ENCODE measurements at regions not wholly inside any gene's neighbourhood (a gene's known extent, or its start where the extent isn't known, plus 50 kb on each side); places are given as distances from the start of the nearest gene placed in this dataset.
"Not testable (repeated sequence)": the region's sequence is repeated elsewhere in the genome, so short reads cannot be mapped to it uniquely, and the experiment has no call there.

GRCh38 chr9:84517026-84517425 lies 152.5 kb upstream of the NTRK2 start:
- Histone ChIP-seq H3K9me3 (peaks cover 0 to 17% (median 0%) of the 10 kb centered on the region in 4 donors), H3K27me3 (no peaks in the 10 kb centered on the region), H3K36me3 (no peaks in the 10 kb centered on the region), H3K4me3 (no peak overlapping the region), H3K4me1 (no peaks in the 10 kb centered on the region), H3K27ac (replicated peaks in 1 of 4) (no peak overlapping the region)
- DNase-seq (ENCODE audit: extremely low spot score), result no peak
- TF ChIP-seq, protein P1, sequence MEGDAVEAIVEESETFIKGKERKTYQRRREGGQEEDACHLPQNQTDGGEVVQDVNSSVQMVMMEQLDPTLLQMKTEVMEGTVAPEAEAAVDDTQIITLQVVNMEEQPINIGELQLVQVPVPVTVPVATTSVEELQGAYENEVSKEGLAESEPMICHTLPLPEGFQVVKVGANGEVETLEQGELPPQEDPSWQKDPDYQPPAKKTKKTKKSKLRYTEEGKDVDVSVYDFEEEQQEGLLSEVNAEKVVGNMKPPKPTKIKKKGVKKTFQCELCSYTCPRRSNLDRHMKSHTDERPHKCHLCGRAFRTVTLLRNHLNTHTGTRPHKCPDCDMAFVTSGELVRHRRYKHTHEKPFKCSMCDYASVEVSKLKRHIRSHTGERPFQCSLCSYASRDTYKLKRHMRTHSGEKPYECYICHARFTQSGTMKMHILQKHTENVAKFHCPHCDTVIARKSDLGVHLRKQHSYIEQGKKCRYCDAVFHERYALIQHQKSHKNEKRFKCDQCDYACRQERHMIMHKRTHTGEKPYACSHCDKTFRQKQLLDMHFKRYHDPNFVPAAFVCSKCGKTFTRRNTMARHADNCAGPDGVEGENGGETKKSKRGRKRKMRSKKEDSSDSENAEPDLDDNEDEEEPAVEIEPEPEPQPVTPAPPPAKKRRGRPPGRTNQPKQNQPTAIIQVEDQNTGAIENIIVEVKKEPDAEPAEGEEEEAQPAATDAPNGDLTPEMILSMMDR (IDR thresholded peaks at IDR 0.05), result no peak
- TF ChIP-seq EP300 (IDR thresholded peaks at IDR 0.05) (no peak), POLR2A (IDR thresholded peaks at IDR 0.05; ENCODE audit: low read depth) (no peak), POLR2AphosphoS5 (IDR thresholded peaks at IDR 0.05) (no peak)
- WGBS, result 66% methylated on average over 5 of the region's 5 CpGs
- intact Hi-C loops (cut with DNase I), result no loop called here

DNA sequence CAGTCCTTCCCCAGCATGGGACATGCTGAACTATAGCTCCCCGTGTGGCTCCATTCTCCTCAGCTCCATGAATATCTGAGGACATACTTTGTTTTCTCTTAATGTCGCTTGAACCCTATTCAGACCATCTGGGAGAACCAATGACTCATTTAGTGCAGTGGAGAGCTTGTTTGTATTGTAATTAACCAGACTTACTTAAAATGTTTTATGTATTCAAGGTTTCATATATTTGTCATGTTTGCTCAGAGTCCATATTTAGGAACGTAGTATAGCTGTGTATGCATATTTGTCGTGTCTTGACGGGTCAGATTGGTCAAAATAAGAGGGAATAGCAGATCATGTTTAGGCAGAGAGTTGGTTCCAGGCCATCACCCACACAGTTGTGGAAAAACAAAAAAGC lies 150.1 kb upstream of the NTRK2 start:
- H3K9me3 ChIP-seq, result peaks cover 0 to 11% (median 0%) of the 10 kb centered on the region in 4 donors
- TF ChIP-seq, protein P1 (IDR thresholded peaks at IDR 0.05), result no peak
- TF ChIP-seq POLR2A (IDR thresholded peaks at IDR 0.05; ENCODE audit: low read depth) (no peak), POLR2AphosphoS5 (IDR thresholded peaks at IDR 0.05) (no peak), EP300 (IDR thresholded peaks at IDR 0.05) (no peak)
- no peak overlapping the region for H3K4me3 ChIP-seq
- intact Hi-C loops (cut with DNase I), result no loop called here
- no peak overlapping the region for H3K27ac ChIP-seq (replicated peaks in 1 of 4)
- H3K27me3 ChIP-seq, result no peaks in the 10 kb centered on the region
- DNase-seq (ENCODE audit: extremely low spot score), result no peak
- WGBS, result 88% methylated on average over 5 of the region's 5 CpGs
- H3K4me1 ChIP-seq, result no peaks in the 10 kb centered on the region
- H3K36me3 ChIP-seq, result no peaks in the 10 kb centered on the region

GRCh38 chr9:84521208-84521607 lies 148.3 kb upstream of the NTRK2 start:
- 58% methylated on average over 3 of the region's 3 CpGs for WGBS
- TF ChIP-seq POLR2AphosphoS5 (IDR thresholded peaks at IDR 0.05) (no peak), EP300 (IDR thresholded peaks at IDR 0.05) (no peak), POLR2A (IDR thresholded peaks at IDR 0.05; ENCODE audit: low read depth) (no peak)
- TF ChIP-seq, protein P1 (IDR thresholded peaks at IDR 0.05), result no peak
- H3K36me3 ChIP-seq, result no peaks in the 10 kb centered on the region
- H3K9me3 ChIP-seq, result peaks cover 0 to 11% (median 0%) of the 10 kb centered on the region in 4 donors
- H3K4me3 ChIP-seq, result no peak overlapping the region
- DNase-seq (ENCODE audit: extremely low spot score), result no peak
- no peaks in the 10 kb centered on the region for H3K4me1 ChIP-seq
- intact Hi-C loops (cut with DNase I), result no loop called here
- no peaks in the 10 kb centered on the region for H3K27me3 ChIP-seq
- no peak overlapping the region for H3K27ac ChIP-seq (replicated peaks in 1 of 4)

GRCh38 chr9:84526211-84526610 lies 143.3 kb upstream of the NTRK2 start:
- DNase-seq (ENCODE audit: extremely low spot score); H3K36me3 ChIP-seq; H3K9me3 ChIP-seq; H3K4me3 ChIP-seq; H3K27me3 ChIP-seq; H3K4me1 ChIP-seq; intact Hi-C loops (cut with DNase I); H3K27ac ChIP-seq (replicated peaks in 1 of 4): not testable (repeated sequence)
- WGBS, result 84% methylated on average over 12 of the region's 26 CpGs

GRCh38 chr9:84527060-84527720 lies 142.3 kb upstream of the NTRK2 start:
- WGBS, result 96% methylated on average over 21 of the region's 49 CpGs
- intact Hi-C loops (cut with DNase I); H3K4me3 ChIP-seq; DNase-seq (ENCODE audit: extremely low spot score); H3K27me3 ChIP-seq; H3K27ac ChIP-seq (replicated peaks in 1 of 4); H3K9me3 ChIP-seq; H3K4me1 ChIP-seq; H3K36me3 ChIP-seq: not testable (repeated sequence)

GRCh38 chr9:84535973-84536372 lies 133.6 kb upstream of the NTRK2 start:
- WGBS, result 62% methylated on average over 6 of the region's 10 CpGs
- H3K4me1 ChIP-seq; H3K27ac ChIP-seq (replicated peaks in 1 of 4); intact Hi-C loops (cut with DNase I); DNase-seq (ENCODE audit: extremely low spot score); H3K36me3 ChIP-seq; H3K4me3 ChIP-seq; H3K27me3 ChIP-seq: not testable (repeated sequence)
- H3K9me3 ChIP-seq, result peaks cover 0 to 29% (median 19%) of the 10 kb centered on the region in 4 donors

Data from esophagus muscularis mucosa (tissue), 4 donors.